Brain microvascular endothelial cell (primary cell): ENCODE measurements at regions not wholly inside any gene's neighbourhood (a gene's known extent, or its start where the extent isn't known, plus 50 kb on each side); places are given as distances from the start of the nearest gene placed in this dataset.

Experiments
- DNase-seq: peaks from one replicate; pipeline ENCODE4 v3.0.0-alpha.2; 2020
- H3K27ac ChIP-seq: fragments of 250-450 bp; sonication (Bioruptor Pico); 2 replicates; pipeline ENCODE4 v1.5.1; 2020; ENCODE audit warnings: mild to moderate bottlenecking, moderate library complexity
- H3K27me3 ChIP-seq: fragments of 250-450 bp; sonication (Bioruptor Pico); replicated peaks from 2 replicates; pipeline ENCODE4 v1.5.1; 2020; ENCODE audit warnings: mild to moderate bottlenecking
- H3K36me3 ChIP-seq: fragments of 250-450 bp; sonication (Bioruptor Pico); replicated peaks from 2 replicates; pipeline ENCODE4 v1.5.1; 2020; ENCODE audit warnings: mild to moderate bottlenecking
- H3K4me3 ChIP-seq: 2 replicates; pipeline ENCODE4 v1.5.1; 2011; ENCODE audit warnings: low read depth, mild to moderate bottlenecking, control low read depth, low read length, moderate library complexity
- CTCF ChIP-seq: IDR thresholded peaks from 2 replicates; pipeline ENCODE4 v1.5.1; 2011; ENCODE audit warnings: low read depth, mild to moderate bottlenecking, moderate library complexity, low read length, control low read depth, inconsistent platforms; ENCODE audit errors: missing control alignments
- in situ Hi-C: cut with HindIII; loops from 2 replicates; pipeline ENCODE4 v1.10.0; 2017; ENCODE audit warnings: low sequenced_read_pairs, low pct_ligation_motif_present

GRCh38 chr1:93738926-93739325 lies 57.3 kb upstream of the BCAR3 start:
- in situ Hi-C loops, result no loop called here
- Histone ChIP-seq H3K4me3 (no peak overlapping the region), H3K27me3 (no peaks in the 10 kb centered on the region), H3K27ac (peak overlapping the region; percentile 73), H3K36me3 (no peaks in the 10 kb centered on the region)
- DNase-seq, result no peak
- TF ChIP-seq CTCF, result no peak

- H3K27me3 ChIP-seq, result no peaks in the 10 kb centered on the region
- H3K36me3 ChIP-seq, result no peaks in the 10 kb centered on the region
- in situ Hi-C loops, result no loop called here
- peak; percentile 88 for DNase-seq
- peak; percentile 8 for TF ChIP-seq CTCF
- peak overlapping the region; percentile 73 for H3K27ac ChIP-seq
- H3K4me3 ChIP-seq, result no peak overlapping the region
Observed at GRCh38 chr1:93738075-93738622, 56.5 kb upstream of the BCAR3 start.

- DNase-seq, result peak; percentile 84
- peak; percentile 74 for TF ChIP-seq CTCF
- no peaks in the 10 kb centered on the region for H3K27me3 ChIP-seq
- peak overlapping the region; percentile 60 for H3K27ac ChIP-seq
- no peak overlapping the region for H3K4me3 ChIP-seq
- no peaks in the 10 kb centered on the region for H3K36me3 ChIP-seq
- in situ Hi-C loops, result no loop called here
Observed at GRCh38 chr1:93735722-93736121, 54.1 kb upstream of the BCAR3 start.

- no peaks in the 10 kb centered on the region for H3K27me3 ChIP-seq
- in situ Hi-C loops, result no loop called here
- H3K4me3 ChIP-seq, result no peak overlapping the region
- peak; percentile 69 for TF ChIP-seq CTCF
- no peak overlapping the region for H3K27ac ChIP-seq
- no peak for DNase-seq
- no peaks in the 10 kb centered on the region for H3K36me3 ChIP-seq
Observed at GRCh38 chr1:93734999-93735398, 53.4 kb upstream of the BCAR3 start.

GRCh38 chr1:93733340-93733739 lies 51.7 kb upstream of the BCAR3 start:
- in situ Hi-C loops, result no loop called here
- Histone ChIP-seq H3K4me3 (no peak overlapping the region), H3K27me3 (no peaks in the 10 kb centered on the region), H3K27ac (no peak overlapping the region), H3K36me3 (no peaks in the 10 kb centered on the region)
- TF ChIP-seq CTCF, result no peak
- no peak for DNase-seq

- no peak for DNase-seq
- no peaks in the 10 kb centered on the region for H3K36me3 ChIP-seq
- peak; percentile 72 for TF ChIP-seq CTCF
- no peak overlapping the region for H3K4me3 ChIP-seq
- H3K27me3 ChIP-seq, result no peaks in the 10 kb centered on the region
- H3K27ac ChIP-seq, result no peak overlapping the region
- in situ Hi-C loops, result no loop called here
Observed at GRCh38 chr1:93732514-93732913, 50.9 kb upstream of the BCAR3 start.
